ENCODE measurements at regions not wholly inside any gene's neighbourhood (a gene's known extent, or its start where the extent isn't known, plus 50 kb on each side); places are given as distances from the start of the nearest gene placed in this dataset.

DNA sequence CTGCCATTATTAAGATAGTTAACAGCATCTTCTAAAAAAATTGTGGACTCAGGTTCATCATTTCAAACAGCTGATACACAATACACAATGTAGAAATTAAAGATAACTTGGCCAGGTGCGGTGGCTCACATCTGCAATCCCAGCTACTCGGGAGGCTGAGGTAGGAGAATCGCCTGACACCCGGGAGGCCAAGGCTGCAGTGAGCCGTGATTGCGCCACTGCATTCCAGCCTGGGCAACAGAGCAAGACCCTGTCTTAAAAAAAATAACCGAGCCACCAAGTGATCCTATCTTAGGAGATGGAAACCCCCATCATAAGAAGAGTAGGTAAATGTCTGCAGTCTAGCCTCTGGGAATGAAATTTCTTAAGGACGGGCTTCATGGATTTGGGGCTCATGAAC is 241.7 kb downstream of the PIK3R1 start:
- TF ChIP-seq, protein P1, sequence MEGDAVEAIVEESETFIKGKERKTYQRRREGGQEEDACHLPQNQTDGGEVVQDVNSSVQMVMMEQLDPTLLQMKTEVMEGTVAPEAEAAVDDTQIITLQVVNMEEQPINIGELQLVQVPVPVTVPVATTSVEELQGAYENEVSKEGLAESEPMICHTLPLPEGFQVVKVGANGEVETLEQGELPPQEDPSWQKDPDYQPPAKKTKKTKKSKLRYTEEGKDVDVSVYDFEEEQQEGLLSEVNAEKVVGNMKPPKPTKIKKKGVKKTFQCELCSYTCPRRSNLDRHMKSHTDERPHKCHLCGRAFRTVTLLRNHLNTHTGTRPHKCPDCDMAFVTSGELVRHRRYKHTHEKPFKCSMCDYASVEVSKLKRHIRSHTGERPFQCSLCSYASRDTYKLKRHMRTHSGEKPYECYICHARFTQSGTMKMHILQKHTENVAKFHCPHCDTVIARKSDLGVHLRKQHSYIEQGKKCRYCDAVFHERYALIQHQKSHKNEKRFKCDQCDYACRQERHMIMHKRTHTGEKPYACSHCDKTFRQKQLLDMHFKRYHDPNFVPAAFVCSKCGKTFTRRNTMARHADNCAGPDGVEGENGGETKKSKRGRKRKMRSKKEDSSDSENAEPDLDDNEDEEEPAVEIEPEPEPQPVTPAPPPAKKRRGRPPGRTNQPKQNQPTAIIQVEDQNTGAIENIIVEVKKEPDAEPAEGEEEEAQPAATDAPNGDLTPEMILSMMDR (IDR thresholded peaks at IDR 0.05) = no peak
- no peak for TF ChIP-seq EZH2 (IDR thresholded peaks at IDR 0.05; ENCODE audit: borderline replicate concordance, insufficient read depth, low read depth, low read length, poor library complexity, severe bottlenecking)
